ENCODE measurements at regions not wholly inside any gene's neighbourhood (a gene's known extent, or its start where the extent isn't known, plus 50 kb on each side); places are given as distances from the start of the nearest gene placed in this dataset.

DNA sequence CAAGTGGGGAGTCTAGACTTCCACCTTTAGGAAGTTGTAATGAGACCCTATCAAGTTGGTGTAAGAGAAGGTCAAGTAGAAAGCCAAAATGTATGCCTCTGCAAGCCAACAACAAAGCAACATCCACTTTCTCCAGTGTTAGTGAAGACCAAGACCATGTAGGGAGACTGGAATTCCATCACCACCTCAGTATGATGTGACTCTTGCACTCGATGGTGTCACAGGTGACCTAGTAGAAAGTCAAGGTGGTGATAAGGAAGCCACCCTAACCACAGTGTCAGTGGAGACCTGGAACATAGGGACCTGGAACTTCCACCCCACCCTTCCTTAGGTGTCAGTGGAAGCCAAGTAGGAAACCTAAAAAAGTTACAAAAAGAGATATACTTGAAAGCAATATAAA is 278.1 kb upstream of the KCNMB2 start:
- no peak for DNase-seq (ENCODE audit: low read depth)
- no peak overlapping the region for H3K4me3 ChIP-seq (ENCODE audit: low read depth, low read length)
- TF ChIP-seq, protein P1, sequence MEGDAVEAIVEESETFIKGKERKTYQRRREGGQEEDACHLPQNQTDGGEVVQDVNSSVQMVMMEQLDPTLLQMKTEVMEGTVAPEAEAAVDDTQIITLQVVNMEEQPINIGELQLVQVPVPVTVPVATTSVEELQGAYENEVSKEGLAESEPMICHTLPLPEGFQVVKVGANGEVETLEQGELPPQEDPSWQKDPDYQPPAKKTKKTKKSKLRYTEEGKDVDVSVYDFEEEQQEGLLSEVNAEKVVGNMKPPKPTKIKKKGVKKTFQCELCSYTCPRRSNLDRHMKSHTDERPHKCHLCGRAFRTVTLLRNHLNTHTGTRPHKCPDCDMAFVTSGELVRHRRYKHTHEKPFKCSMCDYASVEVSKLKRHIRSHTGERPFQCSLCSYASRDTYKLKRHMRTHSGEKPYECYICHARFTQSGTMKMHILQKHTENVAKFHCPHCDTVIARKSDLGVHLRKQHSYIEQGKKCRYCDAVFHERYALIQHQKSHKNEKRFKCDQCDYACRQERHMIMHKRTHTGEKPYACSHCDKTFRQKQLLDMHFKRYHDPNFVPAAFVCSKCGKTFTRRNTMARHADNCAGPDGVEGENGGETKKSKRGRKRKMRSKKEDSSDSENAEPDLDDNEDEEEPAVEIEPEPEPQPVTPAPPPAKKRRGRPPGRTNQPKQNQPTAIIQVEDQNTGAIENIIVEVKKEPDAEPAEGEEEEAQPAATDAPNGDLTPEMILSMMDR (IDR thresholded peaks at IDR 0.05; ENCODE audit: low read depth, low read length, missing control alignments): no peak

DNA sequence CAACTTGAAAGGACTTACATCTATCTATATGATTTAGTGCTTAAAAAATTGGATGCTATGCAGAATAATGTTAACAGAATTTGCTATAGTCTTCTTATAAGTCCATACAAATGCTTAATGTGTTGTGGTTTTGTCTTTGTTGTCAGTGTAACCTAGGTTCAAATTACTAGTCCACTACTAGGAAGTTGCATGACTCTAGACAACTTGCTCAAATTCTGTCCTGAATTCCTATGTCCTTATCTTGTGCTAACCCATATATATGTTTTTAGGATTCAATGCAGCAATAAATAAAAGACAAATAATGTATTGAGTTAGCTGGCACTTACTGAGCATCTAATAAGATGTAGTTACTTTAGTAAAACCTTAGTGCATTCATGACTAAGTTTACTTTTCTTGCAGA is 276.5 kb upstream of the KCNMB2 start:
- TF ChIP-seq, protein P1 (IDR thresholded peaks at IDR 0.05; ENCODE audit: low read depth, low read length, missing control alignments): no peak
- no peak for DNase-seq (ENCODE audit: low read depth)

DNA sequence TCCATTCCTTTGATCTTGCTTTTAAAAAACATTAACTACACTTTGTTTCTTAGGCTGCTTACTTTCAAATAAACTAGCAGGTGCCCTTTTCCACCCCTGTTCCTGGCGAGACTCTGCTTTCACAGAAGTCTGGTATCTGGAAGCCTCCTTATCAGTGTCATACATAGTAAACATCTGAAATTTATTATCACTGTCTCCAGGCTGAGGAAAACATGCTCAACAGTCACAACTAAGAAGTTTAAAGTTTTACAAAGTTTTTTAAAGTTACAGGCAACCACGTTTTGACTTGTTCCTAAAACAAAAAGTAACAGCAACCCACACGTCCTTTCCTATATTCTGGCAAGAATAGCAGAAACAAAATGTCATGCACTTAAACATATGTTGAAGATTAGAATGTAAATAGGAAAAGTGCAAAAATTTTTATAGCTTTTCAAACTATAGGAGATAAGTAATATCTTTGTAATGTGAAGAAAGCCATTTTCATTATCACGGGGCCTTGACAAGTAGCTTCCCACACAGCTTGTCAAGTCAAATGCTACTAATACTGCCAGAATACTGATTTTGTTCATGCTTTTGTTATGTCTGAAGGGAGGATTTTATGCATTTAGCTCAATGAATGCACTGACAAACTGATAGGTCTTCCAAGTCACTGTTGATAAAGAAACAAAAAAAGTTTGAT is 275.2 kb upstream of the KCNMB2 start:
- no peak overlapping the region for H3K4me3 ChIP-seq (ENCODE audit: low read depth, low read length)
- TF ChIP-seq, protein P1 (IDR thresholded peaks at IDR 0.05; ENCODE audit: low read depth, low read length, missing control alignments): no peak
- DNase-seq (ENCODE audit: low read depth): no peak

More for the DNA sequence above, 276.5 kb upstream of the KCNMB2 start:
- H3K4me3 ChIP-seq (ENCODE audit: low read depth, low read length): no peak overlapping the region

- no peak for DNase-seq (ENCODE audit: low read depth)
- H3K4me3 ChIP-seq (ENCODE audit: low read depth, low read length): no peak overlapping the region
- TF ChIP-seq, protein P1 (IDR thresholded peaks at IDR 0.05; ENCODE audit: low read depth, low read length, missing control alignments): no peak
Measured at GRCh38 chr3:178263236-178263916, 272.9 kb upstream of the KCNMB2 start.

DNA sequence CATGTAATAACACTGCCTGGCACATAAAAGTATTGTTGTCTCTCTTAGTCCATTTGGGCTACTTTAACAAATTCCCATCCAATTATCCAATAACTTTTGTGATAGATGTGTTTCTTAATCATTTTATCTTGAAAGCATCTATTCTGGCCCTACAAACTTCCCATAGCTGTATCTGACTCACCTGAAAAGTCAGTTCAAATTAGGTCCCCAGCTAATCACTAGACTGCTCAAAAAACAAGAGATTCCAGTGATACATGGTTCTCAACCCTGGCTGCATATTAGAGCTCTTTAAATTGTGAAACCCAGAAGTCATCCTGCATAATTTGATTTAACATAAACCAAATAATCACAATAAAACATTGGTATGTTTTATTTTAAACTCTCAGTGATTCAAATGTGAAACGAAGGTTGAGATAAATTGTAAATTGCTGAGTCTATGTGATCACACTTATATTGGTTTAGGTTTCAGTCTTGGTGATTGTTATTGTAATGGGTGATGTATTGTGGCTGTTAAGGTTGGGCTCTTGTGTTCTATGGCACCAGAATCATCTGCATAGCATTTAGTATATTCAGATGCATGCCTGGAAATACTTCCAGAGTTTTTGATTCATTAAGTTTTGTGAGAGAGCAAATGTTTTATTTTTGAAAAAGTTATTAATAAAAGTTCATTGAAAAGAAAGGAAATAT is 268.9 kb upstream of the KCNMB2 start:
- TF ChIP-seq, protein P1 (IDR thresholded peaks at IDR 0.05; ENCODE audit: low read depth, low read length, missing control alignments): no peak
- DNase-seq (ENCODE audit: low read depth): no peak
- H3K4me3 ChIP-seq (ENCODE audit: low read depth, low read length): no peak overlapping the region

DNA sequence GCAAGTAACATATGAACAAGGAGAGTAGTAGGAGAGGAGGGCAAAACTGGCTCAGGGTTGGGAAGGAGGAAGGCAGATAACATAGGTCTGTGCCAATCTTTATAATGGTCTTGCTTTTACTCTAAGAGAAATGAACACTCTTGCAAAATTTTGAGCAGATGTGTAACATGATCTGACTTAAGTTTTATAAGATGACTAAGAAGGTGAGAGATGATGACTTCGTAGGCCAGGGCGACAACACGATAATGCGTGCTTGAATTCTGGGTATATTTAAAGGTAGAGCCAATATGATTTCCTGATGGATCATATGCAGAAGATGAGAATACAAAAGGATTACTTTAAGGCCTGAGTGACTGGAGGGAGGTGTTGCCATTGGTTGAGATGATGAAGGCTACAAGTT is 265.4 kb upstream of the KCNMB2 start:
- TF ChIP-seq, protein P1 (IDR thresholded peaks at IDR 0.05; ENCODE audit: low read depth, low read length, missing control alignments): no peak

More for the DNA sequence above, 265.4 kb upstream of the KCNMB2 start:
- no peak overlapping the region for H3K4me3 ChIP-seq (ENCODE audit: low read depth, low read length)
- DNase-seq (ENCODE audit: low read depth): no peak

Measured in GM12864 (cell line).